HG03039 (cell line): ENCODE measurements at regions not wholly inside any gene's neighbourhood (a gene's known extent, or its start where the extent isn't known, plus 50 kb on each side); places are given as distances from the start of the nearest gene placed in this dataset.
"Not testable (repeated sequence)": the region's sequence is repeated elsewhere in the genome, so short reads cannot be mapped to it uniquely, and the experiment has no call there.

Source experiments
- ATAC-seq: cut with Tn5 transposase; IDR thresholded peaks from one replicate; pipeline ENCODE4 v1.9.1; 2021; ENCODE audit warnings: mild to moderate bottlenecking, moderate library complexity; ENCODE audit not compliant: unreplicated experiment

GRCh38 chr1:41994195-41994894 is 75.6 kb upstream of the HIVEP3 start:
- ATAC-seq, result no peak

DNA sequence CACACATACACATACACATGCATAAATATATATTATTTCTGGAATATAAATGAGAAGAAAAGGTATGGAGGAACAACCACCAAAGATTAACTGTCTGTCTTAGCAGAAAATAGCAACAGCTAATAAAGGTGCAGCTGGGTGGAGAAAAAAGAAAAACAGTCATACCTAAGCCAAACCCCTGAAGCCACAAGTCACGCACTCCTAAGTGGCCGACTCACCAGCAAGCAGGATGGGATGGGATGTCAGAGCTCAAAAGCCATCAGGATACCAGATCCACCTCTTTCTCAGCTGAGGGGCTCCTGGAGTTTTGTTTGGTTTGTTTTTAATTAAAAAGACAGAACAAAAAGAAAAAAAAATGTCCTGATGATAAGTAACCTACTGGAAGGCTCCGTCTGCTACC is 64.7 kb upstream of the HIVEP3 start:
- no peak for ATAC-seq

DNA sequence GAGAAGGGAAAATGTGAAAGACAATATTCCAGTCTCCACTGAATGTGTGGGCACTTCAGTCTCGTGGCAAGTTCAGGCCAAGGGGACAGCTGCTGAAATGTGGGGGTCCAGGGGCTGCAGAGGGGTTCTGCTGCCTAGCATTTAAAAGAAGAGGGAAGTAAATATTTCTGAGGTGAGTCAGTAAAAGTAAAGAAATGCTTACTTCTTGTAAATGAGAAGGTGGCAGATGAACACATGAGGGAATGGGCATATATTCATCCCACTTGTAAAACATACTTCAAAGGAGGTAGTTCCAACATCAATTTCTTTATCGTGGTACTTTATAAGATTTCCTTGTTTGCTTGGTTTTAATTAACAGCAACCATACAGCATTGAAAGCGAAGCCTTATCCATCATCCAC is 63.1 kb upstream of the HIVEP3 start:
- ATAC-seq, result no peak

DNA sequence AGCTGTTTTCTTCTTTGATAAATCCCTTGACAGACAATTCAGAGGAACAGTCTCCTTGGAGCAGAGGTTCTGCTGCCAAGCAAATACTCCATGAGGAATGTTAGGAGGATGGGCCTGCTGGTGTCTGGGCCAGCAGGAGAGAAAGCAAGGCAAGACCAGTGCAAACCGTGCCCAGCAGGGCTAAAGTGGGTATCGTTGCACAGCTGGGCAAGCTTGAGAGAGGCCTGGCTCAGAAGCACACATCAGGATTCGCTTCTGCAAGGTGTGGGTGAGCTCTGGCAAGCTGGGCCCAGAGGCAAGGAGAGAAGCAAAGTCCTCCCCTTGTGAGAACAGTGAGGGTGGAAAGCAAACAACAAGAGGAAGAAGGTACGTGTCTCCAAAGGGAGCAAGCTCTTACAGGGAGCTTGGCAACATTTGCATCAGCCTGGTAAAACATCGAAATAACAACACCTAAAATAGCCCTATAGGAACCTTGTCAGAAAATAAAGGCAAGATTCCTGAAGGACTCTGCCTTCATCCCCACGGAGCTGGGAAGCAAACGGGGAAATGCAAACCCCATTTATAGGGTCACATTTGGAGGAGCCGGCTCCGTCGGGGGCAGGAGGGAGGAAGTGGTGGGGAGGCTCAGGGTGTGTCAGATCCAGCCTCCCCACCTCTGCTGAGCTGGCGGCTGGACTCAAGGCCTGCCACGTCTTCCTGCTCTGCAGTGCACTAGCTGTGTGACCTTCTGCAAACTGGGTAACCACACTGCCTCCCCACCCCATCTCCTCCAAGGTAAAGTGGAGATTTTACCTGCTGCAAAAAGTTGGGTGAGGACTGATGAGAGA is 62.3 kb upstream of the HIVEP3 start:
- ATAC-seq, result no peak

- no peak for ATAC-seq
These were observed 60.3 kb upstream of the HIVEP3 start for GRCh38 chr1:41978986-41979385.

- no peak for ATAC-seq
These were observed 58.6 kb upstream of the HIVEP3 start for GRCh38 chr1:41977326-41977725.

GRCh38 chr1:41976671-41977070 is 57.9 kb upstream of the HIVEP3 start:
- no peak for ATAC-seq

DNA sequence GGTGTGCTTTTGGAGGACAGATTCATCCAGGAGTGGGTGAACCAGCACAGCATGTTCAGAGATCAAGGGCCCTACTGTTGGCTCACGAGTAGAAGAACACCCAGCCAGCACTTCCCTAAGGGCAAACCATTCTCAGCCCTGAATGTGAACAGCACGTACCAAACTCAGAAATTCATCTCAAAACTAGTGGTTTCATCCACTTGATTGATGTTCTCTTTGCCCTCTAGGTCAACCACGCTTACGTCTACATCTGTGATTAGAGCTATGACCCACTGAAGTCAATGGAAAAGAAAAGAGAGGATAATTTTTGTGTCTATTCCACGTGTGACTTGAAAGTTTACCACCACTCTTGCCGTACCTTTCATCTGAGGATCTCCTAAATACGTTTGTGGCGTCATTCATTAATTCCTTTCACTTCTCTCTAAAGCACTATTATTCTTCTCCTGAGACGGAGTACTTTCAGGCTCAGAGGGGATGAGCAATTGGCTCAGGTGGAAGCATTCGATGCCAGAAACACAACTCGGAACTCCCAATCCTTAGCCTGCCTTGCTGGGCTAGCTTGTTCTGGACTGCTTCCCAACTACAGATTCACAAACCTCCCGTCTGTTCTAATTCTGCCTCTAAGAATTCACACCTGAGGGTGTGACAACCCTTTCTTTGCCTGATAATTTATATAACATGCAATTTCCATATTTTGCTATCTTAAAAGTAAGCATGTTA is 57.3 kb upstream of the HIVEP3 start:
- no peak for ATAC-seq

DNA sequence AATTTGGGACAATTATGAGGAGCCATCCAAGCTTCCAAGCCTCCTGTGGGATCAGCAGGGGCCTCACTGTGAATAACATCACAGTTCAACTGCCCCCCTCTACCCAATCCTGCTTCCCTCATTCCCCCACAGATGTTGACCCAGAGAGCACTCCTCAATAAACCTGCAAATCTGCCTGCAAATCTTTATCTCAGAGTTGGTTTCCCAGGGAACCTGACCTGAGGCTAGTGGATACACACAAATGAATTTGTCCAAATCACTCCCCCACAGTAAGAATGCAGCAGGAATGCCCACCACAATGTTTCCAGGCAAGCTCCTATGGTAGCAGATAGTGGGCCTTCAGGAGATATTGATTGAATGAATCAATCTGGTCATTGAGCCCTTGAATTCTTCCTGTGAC is 56.4 kb upstream of the HIVEP3 start:
- no peak for ATAC-seq

DNA sequence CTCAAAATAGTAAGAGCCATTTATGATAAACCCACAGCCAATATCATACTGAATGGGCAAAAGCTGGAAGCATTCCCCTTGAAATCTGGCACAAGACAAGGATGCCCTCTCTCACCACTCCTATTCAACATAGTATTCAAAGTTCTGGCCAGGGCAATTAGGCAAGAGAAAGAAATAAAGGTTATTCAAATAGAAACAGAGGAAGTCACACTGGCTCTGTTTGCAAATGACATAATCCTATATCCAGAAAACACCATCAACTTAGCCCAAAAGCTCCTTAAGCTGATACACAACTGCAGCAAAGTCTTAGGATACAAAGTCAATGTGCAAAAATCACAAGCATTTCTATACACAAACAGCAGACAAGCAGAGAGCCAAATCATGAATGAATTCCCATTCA is 49.8 kb upstream of the HIVEP3 start:
- ATAC-seq, result not testable (repeated sequence)
